ENCODE measurements at regions not wholly inside any gene's neighbourhood (a gene's known extent, or its start where the extent isn't known, plus 50 kb on each side); places are given as distances from the start of the nearest gene placed in this dataset.

- no peak for TF ChIP-seq CTCF (IDR thresholded peaks at IDR 0.05; ENCODE audit: borderline replicate concordance, extremely low read depth, low read length, poor library complexity, severe bottlenecking)
- no peak for TF ChIP-seq EZH2 (IDR thresholded peaks at IDR 0.05; ENCODE audit: borderline replicate concordance, low read depth, low read length, severe bottlenecking)
These were observed 69.8 kb upstream of the PPP2R3A start for GRCh38 chr3:135895734-135896121.

Measured in DND-41 (cell line).